ENCODE measurements at regions not wholly inside any gene's neighbourhood (a gene's known extent, or its start where the extent isn't known, plus 50 kb on each side); places are given as distances from the start of the nearest gene placed in this dataset.

GRCh38 chr5:63823583-63823982 is 138.7 kb downstream of the HTR1A start:
- no peak overlapping the region for H3K56ac ChIP-seq (ENCODE audit: insufficient read length, low read depth, low read length)
- H3K27ac Mint-ChIP-seq, result no peak overlapping the region

More at GRCh38 chr5:63823583-63823982, 138.7 kb downstream of the HTR1A start:
- no peak overlapping the region for H2BK5ac ChIP-seq (ENCODE audit: insufficient read length, low read length)
- no peak for DNase-seq
- H3K18ac ChIP-seq (ENCODE audit: insufficient read length, low read depth, low read length), result no peak overlapping the region
- TF ChIP-seq CTCF (conservative IDR thresholded peaks at IDR 0.05), result no peak
- no peak overlapping the region for H3T11ph ChIP-seq (ENCODE audit: low read length)
- WGBS (ENCODE audit: extremely low coverage, insufficient read length, low lambda C conversion rate), result no CpG with 5 or more reads among the region's 2 CpGs
- H4K91ac ChIP-seq (ENCODE audit: insufficient read length, low read depth, low read length), result no peak overlapping the region
- Mint-ChIP-seq H3K4me3 (no peak overlapping the region), H3K4me1 (no peaks in the 10 kb centered on the region; a peak in 1 of 4 replicates), H3K27me3 (ENCODE audit: low read depth) (no peaks in the 10 kb centered on the region), H3K9me3 (no peaks in the 10 kb centered on the region), H3K36me3 (ENCODE audit: insufficient read depth in 1 of 3, low read depth in 3 of 3) (0 out of 7 replicates have a peak, but pooled peaks cover 0 to 1% (median 0%) of the 10 kb centered on the region in 3 experiments)
- H3K4me1 ChIP-seq (ENCODE audit: insufficient read depth, low read length), result no peaks in the 10 kb centered on the region
- H3K4me2 ChIP-seq (ENCODE audit: insufficient read depth, insufficient read length, low read length), result no peak overlapping the region
- no peaks in the 10 kb centered on the region for H3K9me3 ChIP-seq (ENCODE audit: control insufficient read depth, low read depth, low read length)
- no peak overlapping the region for H2BK15ac ChIP-seq (ENCODE audit: low read depth, low read length)
- H2BK12ac ChIP-seq (ENCODE audit: insufficient read length, low read depth, low read length), result no peak overlapping the region
- H2AFZ ChIP-seq (ENCODE audit: low read length), result no peak overlapping the region
- H3K79me1 ChIP-seq (ENCODE audit: insufficient read depth, low read depth, low read length, poor library complexity, severe bottlenecking), result no peaks in the 10 kb centered on the region
- no peak overlapping the region for H3K9ac ChIP-seq (ENCODE audit: extremely low read depth, insufficient read length, low read length)
- no peak overlapping the region for H2AK5ac ChIP-seq (ENCODE audit: insufficient read length, low read length)
- H3K79me2 ChIP-seq (ENCODE audit: insufficient read depth, low read length), result no peaks in the 10 kb centered on the region
- no peak overlapping the region for H3K27ac ChIP-seq (ENCODE audit: insufficient read length, low read depth, low read length)
- no peak overlapping the region for H3K4ac ChIP-seq (ENCODE audit: low read depth, low read length)
- no peaks in the 10 kb centered on the region for H3K27me3 ChIP-seq (ENCODE audit: insufficient read depth, low read length)
- H3K23me2 ChIP-seq (ENCODE audit: insufficient read length, low read depth, low read length, poor library complexity, severe bottlenecking), result no peaks in the 10 kb centered on the region
- H2BK20ac ChIP-seq (ENCODE audit: low read depth, low read length, poor library complexity, severe bottlenecking), result no peak overlapping the region
- no peaks in the 10 kb centered on the region for H4K20me1 ChIP-seq (ENCODE audit: control insufficient read depth, insufficient read depth, insufficient read length)
- H4K8ac ChIP-seq (replicated peaks; ENCODE audit: insufficient read length, low read depth, low read length), result no peak overlapping the region
- no peak overlapping the region for H3K23ac ChIP-seq (ENCODE audit: insufficient read length, low read depth, low read length)
- H2BK120ac ChIP-seq (ENCODE audit: low read depth, low read length, poor library complexity, severe bottlenecking), result no peak overlapping the region
- H4K5ac ChIP-seq (ENCODE audit: insufficient read length, low read depth, low read length), result no peak overlapping the region
- H3K14ac ChIP-seq (ENCODE audit: insufficient read depth, low read length), result no peak overlapping the region

Measured in H9 (cell line).